GM12872 (cell line): ENCODE measurements at regions not wholly inside any gene's neighbourhood (a gene's known extent, or its start where the extent isn't known, plus 50 kb on each side); places are given as distances from the start of the nearest gene placed in this dataset.

Source experiments
- TF ChIP-seq, protein P1 (sequence below): IDR thresholded peaks from 3 replicates; pipeline ENCODE4 v1.5.1; 2011; ENCODE audit warnings: low read depth, mild to moderate bottlenecking, low read length, moderate library complexity; ENCODE audit not compliant: insufficient read depth

DNA sequence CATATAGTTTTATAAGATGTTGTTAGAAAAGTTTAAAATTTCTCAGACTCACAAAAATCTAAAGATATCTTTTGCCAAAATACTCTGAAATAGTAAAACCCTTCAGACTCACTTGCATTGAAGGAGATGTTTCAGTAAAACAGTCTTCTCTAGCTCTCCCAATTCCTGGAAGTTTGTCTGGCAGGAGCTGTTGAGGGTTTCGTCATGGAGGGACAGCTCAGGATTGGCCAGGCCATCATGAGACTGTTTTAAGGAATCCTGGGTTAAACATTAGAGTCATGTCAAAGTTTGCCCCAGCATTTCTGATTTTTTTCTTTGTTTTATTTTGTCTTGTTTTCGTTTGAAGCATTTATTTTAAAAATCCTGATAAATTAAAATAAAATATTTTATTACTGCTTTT, 293.8 kb upstream of the PBX1 start:
- TF ChIP-seq, protein P1, sequence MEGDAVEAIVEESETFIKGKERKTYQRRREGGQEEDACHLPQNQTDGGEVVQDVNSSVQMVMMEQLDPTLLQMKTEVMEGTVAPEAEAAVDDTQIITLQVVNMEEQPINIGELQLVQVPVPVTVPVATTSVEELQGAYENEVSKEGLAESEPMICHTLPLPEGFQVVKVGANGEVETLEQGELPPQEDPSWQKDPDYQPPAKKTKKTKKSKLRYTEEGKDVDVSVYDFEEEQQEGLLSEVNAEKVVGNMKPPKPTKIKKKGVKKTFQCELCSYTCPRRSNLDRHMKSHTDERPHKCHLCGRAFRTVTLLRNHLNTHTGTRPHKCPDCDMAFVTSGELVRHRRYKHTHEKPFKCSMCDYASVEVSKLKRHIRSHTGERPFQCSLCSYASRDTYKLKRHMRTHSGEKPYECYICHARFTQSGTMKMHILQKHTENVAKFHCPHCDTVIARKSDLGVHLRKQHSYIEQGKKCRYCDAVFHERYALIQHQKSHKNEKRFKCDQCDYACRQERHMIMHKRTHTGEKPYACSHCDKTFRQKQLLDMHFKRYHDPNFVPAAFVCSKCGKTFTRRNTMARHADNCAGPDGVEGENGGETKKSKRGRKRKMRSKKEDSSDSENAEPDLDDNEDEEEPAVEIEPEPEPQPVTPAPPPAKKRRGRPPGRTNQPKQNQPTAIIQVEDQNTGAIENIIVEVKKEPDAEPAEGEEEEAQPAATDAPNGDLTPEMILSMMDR: no peak

DNA sequence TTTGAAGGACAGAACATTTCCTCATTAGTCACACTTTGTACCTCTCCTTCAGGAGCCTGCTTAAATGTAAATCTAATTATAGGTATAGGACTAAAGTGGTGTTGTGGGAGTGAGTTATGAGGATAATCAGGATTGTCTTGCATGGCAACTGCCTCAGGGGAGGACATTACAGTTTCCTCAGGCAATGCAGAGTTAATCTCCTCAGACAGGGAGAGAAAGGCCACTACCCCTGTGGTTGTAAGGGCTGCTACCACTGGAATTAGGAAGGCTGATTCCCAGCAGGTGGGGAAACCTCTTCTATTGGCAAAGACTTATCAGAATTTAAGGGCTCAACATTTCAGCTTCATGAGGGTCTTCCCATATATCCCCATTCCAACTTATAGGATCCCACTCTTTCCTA, 286.8 kb upstream of the PBX1 start:
- TF ChIP-seq, protein P1: no peak

- TF ChIP-seq, protein P1: no peak
These were observed 262.8 kb upstream of the PBX1 start for GRCh38 chr1:164296172-164296571.

GRCh38 chr1:164308101-164308500, 250.9 kb upstream of the PBX1 start:
- TF ChIP-seq, protein P1: no peak

DNA sequence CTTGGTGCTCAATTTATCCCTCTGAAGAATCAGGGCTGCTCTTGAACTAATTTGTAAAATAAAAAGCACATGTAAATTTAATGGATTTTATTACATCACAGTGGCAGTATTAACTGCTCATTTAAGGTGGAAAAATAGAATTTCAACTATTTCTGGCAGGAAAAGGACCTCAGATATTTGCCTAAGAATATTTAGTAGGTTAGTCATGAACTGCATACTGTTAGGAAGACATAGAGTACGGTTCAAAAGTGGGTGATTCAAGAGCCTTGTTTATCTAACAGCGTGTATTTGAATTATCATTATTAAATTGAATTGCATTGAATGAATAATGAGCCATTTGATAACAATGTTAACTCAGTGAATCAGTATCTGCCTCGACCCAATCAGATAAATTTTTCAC, 248.8 kb upstream of the PBX1 start:
- TF ChIP-seq, protein P1: no peak

- TF ChIP-seq, protein P1: no peak
These were observed 247.6 kb upstream of the PBX1 start for GRCh38 chr1:164311377-164311776.

DNA sequence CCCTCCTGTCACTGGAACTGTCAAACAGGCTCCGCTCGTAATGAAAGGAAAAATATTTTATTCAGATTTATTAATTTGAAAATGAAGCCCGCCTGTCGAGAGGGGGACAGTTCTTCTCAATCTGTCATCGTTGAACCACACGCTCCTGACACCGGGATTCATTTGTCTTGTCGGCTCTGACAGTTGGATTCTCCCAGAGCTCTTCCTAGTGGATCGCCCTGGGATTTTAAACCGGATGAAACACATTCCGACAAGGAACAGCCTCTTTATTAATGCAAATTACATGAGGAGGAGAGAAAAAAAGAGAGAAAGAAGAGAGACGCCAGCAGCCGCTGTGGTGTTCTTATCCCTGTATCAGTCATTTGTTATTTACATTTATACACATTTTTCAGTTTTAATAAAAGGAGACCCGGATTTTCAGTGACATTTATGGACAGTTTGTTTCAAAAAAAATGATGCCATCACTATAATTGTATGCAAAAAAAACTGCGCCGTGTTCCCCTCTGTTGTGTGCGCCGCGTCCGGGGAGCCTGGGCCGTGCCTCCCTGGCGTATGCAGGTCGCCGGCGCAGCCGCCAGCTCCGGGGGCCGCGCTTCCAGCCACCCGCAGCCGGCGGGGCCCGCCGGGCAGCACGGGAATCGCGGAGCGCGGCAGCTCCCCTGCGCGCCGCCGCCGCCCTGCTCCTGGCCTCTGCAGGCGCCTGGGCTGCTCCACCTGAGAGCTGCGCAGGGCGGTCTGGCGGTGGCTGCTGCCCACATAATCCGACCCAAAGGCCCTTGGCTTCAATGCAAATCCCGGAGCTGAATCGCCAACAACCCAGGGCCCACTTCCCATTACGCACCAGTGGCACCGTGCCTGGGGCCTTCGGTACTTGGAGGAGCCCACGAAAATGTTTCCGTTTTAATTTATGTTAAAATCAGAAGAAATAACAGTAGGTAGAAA, 237.9 kb upstream of the PBX1 start:
- TF ChIP-seq, protein P1: no peak
